Prostate gland (tissue), 2 donors: ENCODE measurements at regions not wholly inside any gene's neighbourhood (a gene's known extent, or its start where the extent isn't known, plus 50 kb on each side); places are given as distances from the start of the nearest gene placed in this dataset.

Source experiments
- POLR2A ChIP-seq: fragments of 450-650 bp; IDR thresholded peaks from one replicate; pipeline ENCODE4 v1.6.1; 2016; ENCODE audit warnings: antibody characterized with exemption, mild to moderate bottlenecking
- POLR2AphosphoS5 ChIP-seq: sonication (generic); formaldehyde crosslinking; IDR thresholded peaks from one replicate; pipeline ENCODE4 v1.6.1; 2017; ENCODE audit warnings: antibody characterized with exemption
- TF ChIP-seq, protein P1 (sequence below), 4 experiments: fragments of 200-600 bp in 2 of 4; fragments of 450-650 bp in 2 of 4; sonication (generic) in 2 of 4; IDR thresholded peaks; 1 replicate in 3 of 4; 2 replicates in 1 of 4; pipeline ENCODE4 v1.5.1; 2016 to 2019; ENCODE audit warnings: antibody characterized with exemption in 4 of 4, mild to moderate bottlenecking in 2 of 4, moderate library complexity in 2 of 4

DNA sequence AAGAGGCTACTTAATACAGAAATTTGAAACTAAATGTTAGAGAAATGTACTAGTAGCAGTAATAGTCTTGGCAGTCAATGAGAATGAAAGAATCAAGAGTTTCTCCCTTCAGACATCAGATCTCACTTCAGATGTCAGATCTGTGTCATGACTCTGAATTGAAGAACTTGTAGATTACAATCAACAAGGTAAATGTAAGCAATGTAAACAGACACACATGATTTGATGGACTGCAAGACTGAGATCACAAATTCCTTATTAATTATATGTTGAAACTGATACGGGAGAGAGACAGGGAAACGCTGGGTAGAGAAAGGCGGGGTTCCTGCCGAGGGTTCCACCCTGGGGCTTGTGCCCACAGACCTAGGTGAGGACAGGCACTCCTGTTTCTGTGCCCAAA is 65.5 kb upstream of the HHIP start:
- TF ChIP-seq, protein P1, sequence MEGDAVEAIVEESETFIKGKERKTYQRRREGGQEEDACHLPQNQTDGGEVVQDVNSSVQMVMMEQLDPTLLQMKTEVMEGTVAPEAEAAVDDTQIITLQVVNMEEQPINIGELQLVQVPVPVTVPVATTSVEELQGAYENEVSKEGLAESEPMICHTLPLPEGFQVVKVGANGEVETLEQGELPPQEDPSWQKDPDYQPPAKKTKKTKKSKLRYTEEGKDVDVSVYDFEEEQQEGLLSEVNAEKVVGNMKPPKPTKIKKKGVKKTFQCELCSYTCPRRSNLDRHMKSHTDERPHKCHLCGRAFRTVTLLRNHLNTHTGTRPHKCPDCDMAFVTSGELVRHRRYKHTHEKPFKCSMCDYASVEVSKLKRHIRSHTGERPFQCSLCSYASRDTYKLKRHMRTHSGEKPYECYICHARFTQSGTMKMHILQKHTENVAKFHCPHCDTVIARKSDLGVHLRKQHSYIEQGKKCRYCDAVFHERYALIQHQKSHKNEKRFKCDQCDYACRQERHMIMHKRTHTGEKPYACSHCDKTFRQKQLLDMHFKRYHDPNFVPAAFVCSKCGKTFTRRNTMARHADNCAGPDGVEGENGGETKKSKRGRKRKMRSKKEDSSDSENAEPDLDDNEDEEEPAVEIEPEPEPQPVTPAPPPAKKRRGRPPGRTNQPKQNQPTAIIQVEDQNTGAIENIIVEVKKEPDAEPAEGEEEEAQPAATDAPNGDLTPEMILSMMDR (IDR thresholded peaks at IDR 0.05), result no peak
- TF ChIP-seq POLR2A (no peak), POLR2AphosphoS5 (no peak)
